EH (cell line): ENCODE measurements at regions not wholly inside any gene's neighbourhood (a gene's known extent, or its start where the extent isn't known, plus 50 kb on each side); places are given as distances from the start of the nearest gene placed in this dataset.
"Not testable (repeated sequence)": the region's sequence is repeated elsewhere in the genome, so short reads cannot be mapped to it uniquely, and the experiment has no call there.

Experiments used
- DNase-seq: peaks from one replicate; pipeline ENCODE4 v3.0.0-alpha.2; 2015; ENCODE audit warnings: low read depth

DNA sequence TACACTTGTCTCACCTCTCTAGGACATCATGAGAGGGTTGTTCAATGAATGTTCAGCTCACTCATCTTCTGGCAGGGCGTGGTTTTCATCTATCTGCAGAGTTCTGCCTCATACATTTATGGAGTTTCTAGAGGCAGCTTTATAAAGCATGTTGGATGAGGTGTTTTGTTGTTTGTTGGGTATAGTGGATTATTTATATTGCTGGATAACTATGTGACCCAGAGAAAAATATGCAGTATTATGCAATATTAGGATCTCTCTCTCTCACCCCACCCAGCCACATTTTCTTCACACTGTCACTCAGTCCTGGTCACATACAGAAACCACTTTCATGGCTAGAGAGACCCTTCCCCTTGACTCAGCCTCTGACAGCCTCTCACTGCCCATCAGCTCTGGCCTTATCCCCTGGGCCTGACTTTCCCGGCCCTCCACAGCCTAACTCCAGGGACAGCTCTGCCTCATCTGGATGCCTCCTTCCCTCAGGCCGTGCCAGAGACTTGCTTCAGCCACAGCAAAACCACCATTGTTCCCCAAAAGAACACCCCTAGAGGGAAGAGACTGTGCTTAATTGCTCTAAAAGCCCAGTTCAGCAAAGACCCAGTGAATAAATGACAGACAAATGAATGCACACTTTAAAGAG, 260.3 kb downstream of the MYCN start:
- DNase-seq, result no peak

DNA sequence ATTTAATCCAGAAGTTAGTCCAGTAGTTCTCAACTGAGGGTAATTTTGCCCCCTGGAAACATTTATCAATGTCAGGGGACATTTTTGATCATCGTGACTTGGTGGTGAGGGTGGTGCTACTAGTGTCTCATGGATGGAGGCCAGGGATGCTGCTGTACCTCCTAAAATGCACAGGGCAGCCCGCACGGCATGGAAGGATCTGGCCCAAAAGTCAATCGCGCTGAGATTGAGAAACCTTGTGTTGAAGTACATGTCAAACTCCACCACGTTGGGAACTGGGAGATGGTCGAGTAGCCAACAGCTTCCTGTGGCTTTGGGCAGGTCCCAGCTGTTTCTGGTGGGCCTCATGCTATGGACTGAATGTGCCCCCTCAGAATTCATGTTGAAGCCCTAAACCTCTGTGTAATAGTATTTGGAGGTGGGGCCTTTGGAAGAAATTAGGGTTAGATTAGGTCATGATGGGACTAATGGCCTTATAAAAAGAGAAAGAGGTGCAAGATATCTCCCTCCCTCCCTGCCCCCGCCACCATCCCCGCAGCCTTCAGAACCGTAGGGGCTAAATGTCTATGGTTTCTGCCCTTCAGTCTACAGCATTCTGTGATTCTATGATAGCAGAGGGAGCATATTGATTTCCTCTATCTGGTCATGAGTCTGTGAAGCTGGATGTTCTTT, 259.7 kb downstream of the MYCN start:
- DNase-seq, result no peak

DNA sequence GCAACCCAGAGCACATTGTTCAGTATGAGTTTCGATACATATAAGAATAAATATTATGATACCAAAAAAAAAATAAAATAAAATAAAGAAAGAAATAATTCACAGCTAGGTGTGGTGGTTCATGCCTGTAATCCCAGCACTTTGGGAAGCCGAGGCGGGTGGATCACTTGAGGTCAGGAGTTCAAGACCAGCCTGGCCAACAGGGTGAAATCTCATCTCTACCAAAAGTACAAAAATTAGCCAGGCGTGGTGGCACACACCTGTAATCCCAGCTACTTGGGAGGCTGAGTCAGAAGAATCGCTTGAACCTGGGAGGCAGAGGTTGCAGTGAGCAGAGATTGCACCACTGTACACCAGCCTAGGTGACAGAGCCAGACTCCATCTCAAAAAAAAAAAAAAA, 258.9 kb downstream of the MYCN start:
- not testable (repeated sequence) for DNase-seq

DNA sequence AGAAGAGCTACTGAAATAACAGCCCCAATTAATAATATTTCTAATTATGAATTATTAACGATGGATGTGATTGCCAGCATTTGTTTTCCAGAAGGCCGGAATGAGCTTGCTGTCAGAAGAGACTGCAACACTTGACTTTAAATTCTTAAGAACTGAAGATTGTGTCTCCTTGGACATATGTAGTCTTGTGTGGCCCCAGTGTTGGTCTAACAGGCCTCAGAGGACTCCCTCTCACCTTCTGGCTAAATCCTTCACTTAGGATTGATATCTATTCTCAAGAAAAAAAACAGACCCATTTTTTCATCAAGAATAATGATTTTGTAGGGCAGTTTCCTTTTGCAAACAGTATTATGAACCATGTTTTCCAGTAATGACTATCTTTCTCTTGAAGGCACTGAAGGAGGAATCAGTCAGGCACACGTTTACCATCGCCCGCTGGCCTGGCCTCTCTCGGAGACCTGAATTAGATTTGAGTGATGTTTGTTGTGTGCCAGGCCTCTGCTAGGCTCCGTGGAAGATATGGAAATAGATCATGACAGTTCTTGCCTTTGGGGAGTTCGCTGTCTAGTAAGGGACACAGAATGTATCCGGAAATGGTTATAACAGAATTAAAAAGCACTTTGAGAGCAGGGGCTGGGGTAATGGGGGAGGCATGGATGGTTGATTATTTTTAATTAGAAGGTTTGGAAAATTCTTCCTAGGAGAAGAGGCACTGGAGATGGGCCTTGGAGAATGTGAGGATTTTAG, 258.0 kb downstream of the MYCN start:
- no peak for DNase-seq

DNA sequence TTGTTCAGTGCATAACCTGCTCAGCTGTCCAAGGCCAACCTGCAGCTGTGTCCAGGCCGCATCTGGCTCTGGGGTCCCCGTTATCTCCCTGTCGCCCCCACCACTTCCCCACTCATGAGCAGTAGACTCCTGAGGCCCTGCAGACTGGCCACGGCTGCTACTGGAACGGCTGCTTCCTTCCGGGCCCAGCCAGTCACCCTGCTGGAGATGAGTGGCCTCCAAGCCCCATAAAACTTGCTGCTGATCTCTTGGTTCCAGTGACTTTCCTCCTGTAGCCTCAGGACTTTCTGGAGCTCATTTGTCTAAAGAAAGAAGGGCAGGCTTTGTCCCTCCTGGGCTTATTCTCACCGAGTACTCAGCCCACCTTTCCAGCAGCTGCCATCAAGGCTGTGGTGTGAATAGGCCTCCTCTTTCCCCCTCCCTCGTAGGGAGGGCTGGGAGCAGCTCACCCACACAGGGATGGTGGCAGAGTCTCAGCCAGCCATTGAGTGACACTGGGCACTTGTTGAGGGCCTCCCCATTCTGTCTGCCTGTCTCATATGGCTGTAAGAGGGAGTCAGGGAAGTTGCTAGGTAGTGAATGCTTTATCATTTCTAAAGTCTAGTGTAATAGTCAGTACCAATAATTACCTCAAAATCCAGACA, 257.3 kb downstream of the MYCN start:
- no peak for DNase-seq

DNA sequence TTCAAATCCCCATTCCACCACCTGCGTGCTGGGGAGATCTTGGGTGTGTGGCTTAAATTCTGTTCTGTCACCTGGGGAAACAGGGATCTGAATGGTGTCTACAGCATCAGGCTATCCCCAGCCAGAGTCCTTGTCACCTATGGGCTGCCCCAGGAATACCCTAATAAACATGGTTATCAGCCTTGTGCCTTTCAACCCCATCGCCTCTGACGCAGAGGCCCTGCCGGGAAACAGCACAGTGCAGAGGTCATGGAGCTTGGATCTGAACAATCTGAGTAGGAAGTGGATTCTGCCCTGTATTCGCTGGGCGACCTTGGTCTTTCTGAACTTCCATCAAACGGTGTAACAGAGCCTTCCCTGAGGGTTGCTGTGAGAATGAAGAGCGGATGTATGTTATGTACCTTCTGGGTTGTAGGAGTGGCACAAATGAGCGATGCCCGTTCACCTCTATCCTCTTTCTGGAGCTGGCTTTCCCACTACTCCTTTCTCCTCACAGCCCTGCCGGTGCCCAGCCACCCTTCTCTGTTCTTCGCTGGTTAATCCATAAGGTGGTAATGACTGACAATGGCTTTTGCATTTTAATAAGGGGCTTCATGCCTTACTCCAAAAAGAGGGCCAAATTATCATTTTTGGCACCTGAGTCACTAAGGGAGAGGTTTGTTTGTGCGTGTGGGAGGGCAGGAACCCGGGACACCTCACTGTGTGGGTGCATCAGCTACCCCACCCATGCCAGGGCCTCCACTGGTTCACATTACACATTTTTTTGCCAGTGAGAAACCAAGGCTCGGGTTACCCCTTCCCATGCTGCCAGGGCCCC, 256.5 kb downstream of the MYCN start:
- no peak for DNase-seq

DNA sequence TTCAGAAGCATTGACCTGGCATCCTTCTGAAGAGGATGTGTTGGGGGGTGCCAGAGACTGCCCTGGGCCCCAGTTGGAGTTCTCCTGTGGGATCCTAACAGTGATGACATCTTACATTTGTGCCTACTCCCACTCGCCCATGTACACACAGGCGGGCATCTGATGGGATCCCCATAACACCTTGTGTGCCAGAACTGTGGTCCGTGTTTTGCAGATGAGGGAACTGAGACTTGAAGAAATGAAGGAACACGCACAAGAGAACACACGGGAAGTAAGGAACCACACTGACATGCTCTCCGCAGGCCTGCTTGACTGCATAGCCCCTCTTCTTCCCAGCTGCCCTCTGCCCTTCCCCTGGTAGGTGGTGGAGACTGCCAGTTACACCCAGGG, 255.3 kb downstream of the MYCN start:
- DNase-seq, result no peak

DNA sequence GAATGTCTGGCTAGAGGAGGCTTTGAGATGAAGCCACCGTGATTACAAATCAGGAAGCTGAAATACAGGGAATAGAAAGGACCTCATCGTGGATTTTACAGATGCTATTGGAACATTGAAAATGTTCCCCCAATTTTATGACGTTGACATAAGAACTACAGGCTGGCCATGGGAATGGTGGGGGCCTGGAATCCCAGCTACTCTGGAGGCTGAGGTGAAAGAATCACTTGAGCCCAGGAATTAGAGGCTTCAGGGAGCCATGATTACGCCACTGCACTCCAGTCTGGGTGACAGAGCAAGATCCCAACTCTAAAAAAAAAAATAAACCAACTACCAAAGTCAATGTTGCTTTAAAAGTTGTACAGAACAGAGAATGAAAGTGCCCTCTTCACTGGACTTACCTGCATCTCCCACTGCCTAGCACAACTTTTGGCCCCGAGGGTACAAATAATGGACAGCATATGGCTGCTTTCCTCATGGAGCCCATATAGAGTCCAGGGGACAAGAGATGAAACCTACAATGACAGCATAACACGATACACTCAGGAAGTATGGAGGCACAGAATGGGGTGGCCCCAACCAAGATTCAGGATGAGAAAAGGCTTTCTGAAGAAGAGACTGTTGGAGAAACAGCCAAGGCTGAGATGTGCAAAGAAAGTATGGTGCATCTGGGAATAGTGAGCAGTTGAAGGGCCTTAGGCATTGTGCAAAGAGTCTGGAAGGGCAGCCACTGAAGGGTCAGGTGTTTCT, 254.8 kb downstream of the MYCN start:
- no peak for DNase-seq

DNA sequence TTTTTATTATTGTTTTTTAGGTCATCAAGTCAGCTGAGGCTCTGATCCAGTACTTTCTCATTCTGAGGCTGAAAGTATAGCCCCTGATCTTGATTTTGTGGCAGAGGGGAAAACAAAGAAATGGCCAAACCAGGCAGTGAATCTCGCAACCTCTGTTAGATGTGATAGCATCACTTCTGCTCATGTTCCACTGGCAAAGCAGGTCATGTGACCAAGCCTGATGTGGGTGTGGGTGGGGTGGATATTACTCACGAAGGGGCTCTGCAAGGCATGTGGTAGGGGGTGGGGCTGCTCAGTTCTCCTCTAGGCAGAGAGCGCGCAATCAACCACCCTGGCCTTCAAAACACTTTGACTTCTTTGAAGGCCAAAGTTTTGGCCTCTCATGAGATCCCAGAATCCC, 254.2 kb downstream of the MYCN start:
- DNase-seq, result no peak

DNA sequence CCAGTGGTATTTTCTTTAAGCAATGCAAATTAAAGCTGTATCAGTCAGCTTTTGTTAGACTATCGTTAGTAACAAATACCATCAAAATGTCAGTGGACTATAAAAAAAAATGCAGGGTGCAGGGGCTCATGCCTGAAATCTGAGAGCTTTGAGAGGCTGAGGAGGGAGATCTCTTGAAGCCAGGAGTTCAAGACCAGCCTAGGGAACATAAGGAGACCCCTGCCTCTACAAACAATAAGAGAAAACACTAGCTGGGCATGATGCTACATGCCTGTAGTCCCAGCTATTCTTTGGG, 253.7 kb downstream of the MYCN start:
- DNase-seq, result no peak

DNA sequence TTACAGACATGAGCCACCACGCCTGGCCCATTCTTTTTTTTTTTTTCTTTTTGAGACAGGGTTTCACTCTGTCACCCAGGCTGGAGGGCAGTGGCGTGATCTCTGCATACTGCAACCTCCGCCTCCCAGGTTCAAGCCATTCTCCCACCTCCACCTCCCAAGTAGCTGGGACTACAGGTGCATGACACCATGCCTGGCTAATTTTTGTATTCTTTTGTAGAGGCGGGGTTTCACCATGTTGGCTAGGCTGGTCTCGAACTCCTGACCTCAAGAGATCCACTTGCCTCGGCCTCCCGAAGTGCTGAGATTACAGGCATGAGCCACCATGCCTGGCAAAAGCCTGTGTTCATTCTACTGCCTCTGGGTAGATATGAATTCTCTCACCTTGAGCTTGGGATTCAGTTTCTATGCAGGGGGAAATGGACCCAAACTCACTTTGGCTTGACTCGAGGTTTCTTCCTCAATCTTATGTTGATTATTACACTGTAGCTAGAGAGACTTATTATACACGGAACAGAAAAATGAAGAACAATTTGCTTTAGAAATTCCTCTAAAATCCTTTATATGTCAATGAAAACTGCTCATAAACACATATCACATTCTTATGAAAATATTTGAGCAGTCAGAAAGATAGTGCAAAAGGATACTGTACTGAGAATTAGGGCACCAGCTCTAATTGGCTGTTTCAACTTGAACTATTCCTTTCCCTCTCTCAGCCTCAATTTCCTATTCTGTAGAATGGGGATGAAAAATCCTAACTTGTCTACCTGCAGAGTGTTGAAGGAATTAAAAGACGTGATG, 252.3 kb downstream of the MYCN start:
- DNase-seq, result no peak

DNA sequence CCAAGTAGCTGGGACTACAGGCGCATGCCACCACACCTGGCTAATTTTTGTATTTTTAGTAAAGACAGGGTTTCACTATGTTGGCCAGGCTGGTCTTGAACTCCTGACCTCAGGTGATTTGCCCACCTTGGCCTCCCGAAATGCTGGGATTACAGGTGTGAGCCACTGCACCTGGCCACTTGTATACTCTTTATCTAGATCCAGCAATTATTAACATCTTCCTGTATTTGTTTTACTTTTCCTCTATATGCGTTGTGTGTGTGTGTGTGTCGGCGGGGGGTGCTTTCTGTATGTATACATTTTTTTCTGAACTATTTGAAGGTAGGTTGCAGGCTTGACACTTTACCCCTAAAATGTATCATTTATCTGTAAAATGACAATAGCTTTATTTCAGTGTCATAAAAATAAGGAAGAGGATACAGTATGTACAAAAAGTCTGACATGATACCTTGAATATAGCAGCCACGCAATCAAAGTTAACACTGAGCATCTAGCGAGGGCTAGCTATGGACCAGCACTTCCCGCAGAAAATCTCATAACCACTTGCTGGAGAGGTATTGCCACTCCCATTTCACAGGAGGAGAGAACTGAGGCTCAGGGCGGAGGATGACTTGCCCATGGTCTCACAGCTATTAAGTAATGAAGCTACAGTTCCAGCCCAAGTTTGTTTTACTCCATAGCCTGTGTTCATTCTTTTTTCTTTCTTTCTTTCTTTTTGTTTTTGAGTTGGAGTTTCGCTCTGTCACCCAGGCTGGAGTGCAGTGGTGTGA, 251.3 kb downstream of the MYCN start:
- no peak for DNase-seq

DNA sequence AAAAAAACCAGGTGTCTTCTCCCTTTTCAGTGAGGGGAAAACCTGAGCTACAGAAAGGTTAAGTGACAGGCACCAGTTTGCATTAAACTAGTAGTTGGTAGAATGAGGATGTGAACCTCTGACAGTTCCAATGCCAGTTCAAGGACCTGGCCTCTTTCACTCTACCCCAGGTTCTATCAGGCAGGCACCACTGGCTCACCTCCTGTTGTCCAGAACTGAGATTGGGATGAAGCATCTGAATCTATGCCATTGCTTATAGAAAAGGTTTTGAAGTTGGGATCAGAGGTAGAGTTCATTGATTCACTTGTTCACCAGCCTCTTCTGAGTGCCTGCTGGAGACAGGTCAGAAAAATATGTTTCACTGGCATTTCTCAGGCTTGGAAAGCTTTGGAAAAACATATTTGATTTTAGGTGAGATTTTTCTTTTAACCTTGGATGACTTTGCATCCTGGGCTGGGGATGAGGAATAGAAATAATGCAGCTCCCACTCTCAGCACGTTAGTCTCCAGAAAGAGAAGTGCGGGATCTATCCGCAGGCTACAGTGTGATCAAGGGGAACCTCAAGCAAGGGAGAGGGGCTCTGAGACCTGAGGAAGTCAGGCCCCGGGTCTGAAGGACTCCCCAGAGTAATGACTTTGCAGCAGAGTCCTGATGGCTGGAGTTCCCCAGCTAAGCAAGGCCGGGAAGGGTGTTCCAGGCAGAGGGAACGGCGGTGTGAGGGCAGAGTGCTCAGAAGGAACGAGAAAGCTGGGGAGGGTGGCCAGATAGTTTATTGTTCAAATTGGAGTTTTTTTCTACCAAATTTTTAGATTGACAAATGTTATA, 250.3 kb downstream of the MYCN start:
- DNase-seq, result no peak

DNA sequence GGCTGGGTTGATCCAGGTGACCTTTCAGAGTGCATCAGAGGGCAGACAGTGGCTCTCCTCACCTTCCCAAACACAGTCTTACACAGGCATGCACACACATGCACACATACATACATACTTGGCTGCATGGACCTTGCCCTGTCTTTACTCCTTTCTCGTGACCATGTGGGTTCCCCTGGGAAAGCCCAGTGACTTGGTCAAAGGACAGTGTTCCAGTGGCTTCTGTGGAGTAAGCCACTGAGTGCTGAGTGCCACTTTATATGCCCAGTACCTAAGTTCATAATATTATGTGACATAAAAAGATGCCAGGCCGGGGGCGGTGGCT, 249.4 kb downstream of the MYCN start:
- DNase-seq, result no peak

DNA sequence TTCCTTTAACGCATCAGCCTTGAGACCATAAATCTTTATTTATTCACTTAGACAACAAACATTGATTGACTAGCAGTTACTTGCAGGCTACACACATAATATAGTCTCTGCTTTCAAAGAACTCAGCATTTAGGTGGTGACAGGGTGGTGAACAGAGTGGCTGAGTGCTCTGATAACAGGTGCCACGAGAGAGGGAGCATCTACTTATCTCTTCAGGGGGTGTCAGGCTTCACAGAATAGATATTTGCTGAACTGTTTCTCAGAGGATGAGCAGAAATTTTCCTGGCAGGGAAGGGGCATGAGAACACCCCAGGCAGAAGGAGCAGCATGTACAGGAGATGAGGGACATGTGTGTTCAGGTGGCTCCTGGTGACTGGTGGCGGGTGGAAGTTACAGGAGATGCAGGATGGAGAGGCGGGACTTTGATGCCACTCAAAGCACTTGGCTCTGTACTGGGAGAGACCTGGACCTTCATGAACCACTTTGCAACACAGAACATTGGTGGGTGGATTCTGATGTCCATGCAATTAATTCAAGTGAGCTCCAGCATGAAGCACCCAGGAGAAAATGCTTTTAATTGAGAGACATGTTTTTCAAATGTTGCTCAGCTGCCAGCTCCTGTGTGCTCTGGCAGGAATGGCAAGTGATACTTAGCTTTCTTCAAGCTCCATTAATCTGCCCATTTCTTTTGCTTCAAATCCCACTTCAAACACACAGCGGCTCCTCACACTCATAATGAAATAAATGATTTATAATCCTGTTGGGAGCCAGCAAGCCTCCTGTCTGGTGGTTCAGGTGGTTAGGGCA, 248.9 kb downstream of the MYCN start:
- no peak for DNase-seq

DNA sequence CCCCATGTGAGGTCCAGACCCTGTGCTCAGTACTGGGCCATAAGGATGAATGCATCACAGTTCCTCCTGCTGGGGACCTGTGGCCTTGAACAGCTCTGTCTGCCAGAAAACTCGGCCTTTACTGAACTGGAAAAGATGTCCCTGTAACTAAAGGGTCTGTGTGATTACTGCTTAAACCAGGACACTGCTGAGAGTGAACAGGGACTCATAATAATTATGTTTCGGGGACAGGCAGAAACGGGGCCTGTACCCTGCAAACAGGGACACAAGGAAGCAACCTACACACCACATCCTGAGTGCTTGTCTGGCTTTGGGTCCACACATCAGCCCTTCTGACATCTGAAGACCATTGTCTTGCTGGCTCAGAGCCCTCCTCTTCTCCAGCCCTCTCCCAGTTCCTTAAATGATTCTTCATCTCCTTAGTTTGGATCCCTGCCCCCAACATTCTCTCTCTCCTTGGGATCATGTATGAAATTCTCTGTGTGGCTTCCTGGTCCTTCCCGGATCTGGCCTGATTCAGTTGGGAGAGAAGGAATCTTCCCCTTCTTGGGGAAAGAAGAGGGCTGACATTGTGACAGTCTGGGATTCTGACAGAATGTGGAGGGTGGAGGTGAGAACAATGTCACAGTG, 248.0 kb downstream of the MYCN start:
- DNase-seq, result no peak

DNA sequence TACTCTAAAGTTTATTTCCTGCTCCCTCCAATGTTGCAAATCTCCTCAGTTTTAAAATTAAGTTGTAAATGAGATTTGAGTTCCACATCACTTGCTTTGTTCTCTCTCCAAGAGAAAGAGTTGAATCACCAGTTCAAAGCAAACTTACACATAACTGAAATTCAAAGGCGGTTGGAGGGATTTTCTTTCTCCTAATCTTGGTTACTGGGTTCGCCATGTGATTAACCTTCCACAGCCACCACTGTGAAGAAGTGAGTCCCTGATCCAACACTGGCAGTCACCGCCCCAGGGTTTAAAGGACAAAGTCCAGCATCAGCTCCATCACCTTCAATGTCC, 247.1 kb downstream of the MYCN start:
- no peak for DNase-seq
